ENCODE measurements at regions not wholly inside any gene's neighbourhood (a gene's known extent, or its start where the extent isn't known, plus 50 kb on each side); places are given as distances from the start of the nearest gene placed in this dataset.
"Not testable (repeated sequence)": the region's sequence is repeated elsewhere in the genome, so short reads cannot be mapped to it uniquely, and the experiment has no call there.

GRCh38 chr9:38141746-38142591 is 72.9 kb upstream of the SHB start:
- DNase-seq (ENCODE audit: extremely low spot score, insufficient read length, low read depth) (peak; percentile 11), FAIRE-seq (peak; percentile 57)

GRCh38 chr9:38138276-38138675 is 69.2 kb upstream of the SHB start:
- DNase-seq (ENCODE audit: extremely low spot score, insufficient read length, low read depth) = no peak

GRCh38 chr9:38137342-38137741 is 68.3 kb upstream of the SHB start:
- FAIRE-seq (no peak), DNase-seq (ENCODE audit: extremely low spot score, insufficient read length, low read depth) (no peak)

More at GRCh38 chr9:38138276-38138675, 69.2 kb upstream of the SHB start:
- FAIRE-seq = no peak

- FAIRE-seq (no peak), DNase-seq (ENCODE audit: extremely low spot score, insufficient read length, low read depth) (no peak)
These were observed 67.4 kb upstream of the SHB start for GRCh38 chr9:38136386-38136785.

- FAIRE-seq = no peak
- DNase-seq (ENCODE audit: extremely low spot score, insufficient read length, low read depth) = no peak
These were observed 65.7 kb upstream of the SHB start for GRCh38 chr9:38134611-38135237.

GRCh38 chr9:38133595-38133994 is 64.6 kb upstream of the SHB start:
- FAIRE-seq = no peak
- DNase-seq (ENCODE audit: extremely low spot score, insufficient read length, low read depth) = no peak

GRCh38 chr9:38132956-38133355 is 63.9 kb upstream of the SHB start:
- FAIRE-seq (no peak), DNase-seq (ENCODE audit: extremely low spot score, insufficient read length, low read depth) (no peak)

GRCh38 chr9:38131729-38132128 is 62.7 kb upstream of the SHB start:
- FAIRE-seq (no peak), DNase-seq (ENCODE audit: extremely low spot score, insufficient read length, low read depth) (no peak)

GRCh38 chr9:38130724-38131123 is 61.7 kb upstream of the SHB start:
- FAIRE-seq = no peak
- no peak for DNase-seq (ENCODE audit: extremely low spot score, insufficient read length, low read depth)

GRCh38 chr9:38129366-38129765 is 60.3 kb upstream of the SHB start:
- no peak for DNase-seq (ENCODE audit: extremely low spot score, insufficient read length, low read depth)

GRCh38 chr9:38128752-38129270 is 59.8 kb upstream of the SHB start:
- DNase-seq (ENCODE audit: extremely low spot score, insufficient read length, low read depth) (no peak), FAIRE-seq (no peak)

More at GRCh38 chr9:38129366-38129765, 60.3 kb upstream of the SHB start:
- no peak for FAIRE-seq

GRCh38 chr9:38127271-38127839 is 58.3 kb upstream of the SHB start:
- FAIRE-seq (no peak), DNase-seq (ENCODE audit: extremely low spot score, insufficient read length, low read depth) (no peak)

GRCh38 chr9:38126730-38127129 is 57.7 kb upstream of the SHB start:
- no peak for DNase-seq (ENCODE audit: extremely low spot score, insufficient read length, low read depth)
- no peak for FAIRE-seq

GRCh38 chr9:38125889-38126288 is 56.9 kb upstream of the SHB start:
- no peak for DNase-seq (ENCODE audit: extremely low spot score, insufficient read length, low read depth)
- no peak for FAIRE-seq

GRCh38 chr9:38123359-38123758 is 54.3 kb upstream of the SHB start:
- DNase-seq (ENCODE audit: extremely low spot score, insufficient read length, low read depth); FAIRE-seq: not testable (repeated sequence)

- FAIRE-seq (no peak), DNase-seq (ENCODE audit: extremely low spot score, insufficient read length, low read depth) (no peak)
These were observed 51.9 kb upstream of the SHB start for GRCh38 chr9:38120961-38121360.

GRCh38 chr9:38119560-38120236 is 50.7 kb upstream of the SHB start:
- DNase-seq (ENCODE audit: extremely low spot score, insufficient read length, low read depth) (no peak), FAIRE-seq (peak; percentile 62)

- no peak for DNase-seq (ENCODE audit: extremely low spot score, insufficient read length, low read depth)
- FAIRE-seq = no peak
These were observed 49.9 kb upstream of the SHB start for GRCh38 chr9:38118862-38119438.

All from GM18507 (cell line).